Heart left ventricle (tissue), 16 donors: ENCODE measurements at regions not wholly inside any gene's neighbourhood (a gene's known extent, or its start where the extent isn't known, plus 50 kb on each side); places are given as distances from the start of the nearest gene placed in this dataset.

ENCODE experiments used
- ATAC-seq, 4 donors: fragments of 200-7000 bp; cut with Tn5 transposase; one replicate each; pipeline ENCODE4 v1.9.1; 2020 to 2022; ENCODE audit warnings: moderate library complexity in 4 of 4, mild to moderate bottlenecking in 3 of 4, moderate number of reproducible peaks in 1 of 4
- DNase-seq, 5 donors: peaks; one replicate each; pipeline ENCODE4 v3.0.0-alpha.2; 2020
- H3K27ac ChIP-seq, 12 donors: fragments of 200-600 bp; sonication (generic) in 4 of 12; one replicate each; pipeline versions ENCODE4 v1.5.0 to v1.8.0; 2016 to 2022; ENCODE audit warnings: mild to moderate bottlenecking in 2 of 12
- H3K27me3 ChIP-seq, 9 donors: fragments of 200-600 bp; sonication (generic) in 2 of 9; one replicate each; pipeline versions ENCODE4 v1.5.1 to v1.8.0; 2016 to 2022; ENCODE audit warnings: mild to moderate bottlenecking in 3 of 9
- H3K36me3 ChIP-seq, 9 donors: fragments of 200-600 bp; sonication (generic) in 2 of 9; one replicate each; pipeline versions ENCODE4 v1.5.0 to v1.8.0; 2018 to 2022; ENCODE audit warnings: mild to moderate bottlenecking in 2 of 9
- H3K4me1 ChIP-seq, 12 donors: fragments of 200-600 bp; sonication (generic) in 4 of 12; one replicate each; pipeline versions ENCODE4 v1.5.0 to v1.8.0; 2016 to 2022; ENCODE audit warnings: mild to moderate bottlenecking in 3 of 12
- H3K4me3 ChIP-seq, 12 donors: fragments of 200-600 bp; sonication (generic) in 4 of 12; one replicate each; pipeline versions ENCODE4 v1.5.0 to v1.8.0; 2017 to 2022; ENCODE audit warnings: mild to moderate bottlenecking in 9 of 12, moderate library complexity in 4 of 12
- H3K9me3 ChIP-seq, 12 donors: fragments of 200-600 bp; sonication (generic) in 4 of 12; one replicate each; pipeline versions ENCODE4 v1.5.0 to v1.8.0; 2016 to 2022; ENCODE audit warnings: mild to moderate bottlenecking in 1 of 12
- POLR2A ChIP-seq, 2 donors: fragments of 450-650 bp; IDR thresholded peaks; one replicate each; pipeline ENCODE4 v1.6.1; 2017; ENCODE audit warnings: antibody characterized with exemption in 2 of 2, mild to moderate bottlenecking in 2 of 2, moderate library complexity in 2 of 2
- WGBS, 4 donors: extraction: QIAGEN DNeasy Blood & Tissue Kit in 2 of 4; methylation state at CpG; one replicate each; pipeline versions ENCODE4 v1.1.5 to v1.1.7; 2013 to 2018; 5-methylcytosine and 5-hydroxymethylcytosine counted together
- intact Hi-C, 10 donors: fragments of 100-400 bp; cut with DNase I; formaldehyde crosslinking; loops; one replicate each; pipeline versions ENCODE4 v1.11.1 to v1.14.2; 2022
- TF ChIP-seq, protein P1 (sequence below), 12 donors: fragments of 200-600 bp; sonication (generic) in 4 of 12; IDR thresholded peaks; one replicate each; pipeline versions ENCODE4 v1.5.0 to v1.8.0; 2018 to 2022; ENCODE audit warnings: antibody characterized with exemption in 12 of 12, mild to moderate bottlenecking in 5 of 12
- donor health status: ischemic (EF 13 %, LVEDD 7.1; RV severe dilation, severe dysfunction).
- donor health status: healthy with polysubstance abuse.
- donor health status: DM: no; HTN: yes; CAD: no.
- donor health status: DM: no; HTN: no; CAD: no.
- donor health status: ischemic (EF 25% LVEDD 6.9; RV normal size, moderate dysfunction).
- donor health status: ischemic (EF 25% LVEDD 5.7; RV mildly dilated, moderate dysfunction).
- donor health status: healthy.
- donor health status: DM: yes; HTN: yes; CAD: no.
- donor health status: ischemic (EF 35%, LVEDD 5.7; RV mildly dilated, moderate dysfunction).
- donor health status: nonischemic (EF 11% LVEDD 7.7; RV severe dilation, severe dysfunction).
- donor health status: DM: yes; HTN: yes; CAD: no.
- donor health status: PGD.
- donor health status: ischemic (EF 29% LVEDD 5.4; RV normal size, mild dysfunction).
- donor health status: nonischemic (EF 23%, LVEDD 6.1; RV moderate dilation, normal function).

- DNase-seq (no peak), ATAC-seq (no peak)
- TF ChIP-seq, protein P1, sequence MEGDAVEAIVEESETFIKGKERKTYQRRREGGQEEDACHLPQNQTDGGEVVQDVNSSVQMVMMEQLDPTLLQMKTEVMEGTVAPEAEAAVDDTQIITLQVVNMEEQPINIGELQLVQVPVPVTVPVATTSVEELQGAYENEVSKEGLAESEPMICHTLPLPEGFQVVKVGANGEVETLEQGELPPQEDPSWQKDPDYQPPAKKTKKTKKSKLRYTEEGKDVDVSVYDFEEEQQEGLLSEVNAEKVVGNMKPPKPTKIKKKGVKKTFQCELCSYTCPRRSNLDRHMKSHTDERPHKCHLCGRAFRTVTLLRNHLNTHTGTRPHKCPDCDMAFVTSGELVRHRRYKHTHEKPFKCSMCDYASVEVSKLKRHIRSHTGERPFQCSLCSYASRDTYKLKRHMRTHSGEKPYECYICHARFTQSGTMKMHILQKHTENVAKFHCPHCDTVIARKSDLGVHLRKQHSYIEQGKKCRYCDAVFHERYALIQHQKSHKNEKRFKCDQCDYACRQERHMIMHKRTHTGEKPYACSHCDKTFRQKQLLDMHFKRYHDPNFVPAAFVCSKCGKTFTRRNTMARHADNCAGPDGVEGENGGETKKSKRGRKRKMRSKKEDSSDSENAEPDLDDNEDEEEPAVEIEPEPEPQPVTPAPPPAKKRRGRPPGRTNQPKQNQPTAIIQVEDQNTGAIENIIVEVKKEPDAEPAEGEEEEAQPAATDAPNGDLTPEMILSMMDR (IDR thresholded peaks at IDR 0.05), result no peak
- TF ChIP-seq POLR2A (IDR thresholded peaks at IDR 0.05), result no peak
- no peaks in the 10 kb centered on the region for H3K27me3 ChIP-seq
- WGBS, 4 donors, result 60 to 71% (median 63%) methylated on average over 8 of the region's 8 CpGs
- H3K4me1 ChIP-seq, result no peaks in the 10 kb centered on the region
- no peaks in the 10 kb centered on the region for H3K36me3 ChIP-seq
- intact Hi-C loops, result loop anchor here in 1 of 10 donors (10.0 kb wide), 1 partner anchor 302 kb away; no protein-coding TSS in a partner anchor
- no peak overlapping the region for H3K27ac ChIP-seq
- H3K9me3 ChIP-seq, result no peaks in the 10 kb centered on the region
- no peak overlapping the region for H3K4me3 ChIP-seq
Measured at GRCh38 chr3:71962561-71963240, 177.8 kb upstream of the PROK2 start.

GRCh38 chr3:71961891-71962290, 176.9 kb upstream of the PROK2 start:
- Histone ChIP-seq H3K4me3 (no peak overlapping the region), H3K4me1 (no peaks in the 10 kb centered on the region), H3K27ac (no peak overlapping the region), H3K27me3 (no peaks in the 10 kb centered on the region), H3K36me3 (no peaks in the 10 kb centered on the region), H3K9me3 (no peaks in the 10 kb centered on the region)
- intact Hi-C loops, result loop anchor here in 1 of 10 donors (10.0 kb wide), 1 partner anchor 303 kb away; no protein-coding TSS in a partner anchor
- DNase-seq (no peak), ATAC-seq (no peak)
- 55 to 86% (median 75%) methylated on average over 2 of the region's 2 CpGs for WGBS, 4 donors
- TF ChIP-seq POLR2A (IDR thresholded peaks at IDR 0.05), result no peak
- TF ChIP-seq, protein P1 (IDR thresholded peaks at IDR 0.05), result no peak

- Histone ChIP-seq H3K4me1 (peaks cover 0 to 1% (median 0%) of the 10 kb centered on the region in 12 donors), H3K27me3 (no peaks in the 10 kb centered on the region), H3K9me3 (no peaks in the 10 kb centered on the region), H3K36me3 (no peaks in the 10 kb centered on the region), H3K27ac (no peak overlapping the region), H3K4me3 (no peak overlapping the region)
- intact Hi-C loops, result loop anchor here in 1 of 10 donors (10.0 kb wide), 1 partner anchor 303 kb away; no protein-coding TSS in a partner anchor
- DNase-seq (no peak), ATAC-seq (no peak)
- TF ChIP-seq POLR2A (IDR thresholded peaks at IDR 0.05), result no peak
- TF ChIP-seq, protein P1 (IDR thresholded peaks at IDR 0.05), result no peak
- WGBS, 4 donors, result 88 to 97% (median 92%) methylated on average over 2 of the region's 2 CpGs
Measured at GRCh38 chr3:71961378-71961777, 176.4 kb upstream of the PROK2 start.

DNA sequence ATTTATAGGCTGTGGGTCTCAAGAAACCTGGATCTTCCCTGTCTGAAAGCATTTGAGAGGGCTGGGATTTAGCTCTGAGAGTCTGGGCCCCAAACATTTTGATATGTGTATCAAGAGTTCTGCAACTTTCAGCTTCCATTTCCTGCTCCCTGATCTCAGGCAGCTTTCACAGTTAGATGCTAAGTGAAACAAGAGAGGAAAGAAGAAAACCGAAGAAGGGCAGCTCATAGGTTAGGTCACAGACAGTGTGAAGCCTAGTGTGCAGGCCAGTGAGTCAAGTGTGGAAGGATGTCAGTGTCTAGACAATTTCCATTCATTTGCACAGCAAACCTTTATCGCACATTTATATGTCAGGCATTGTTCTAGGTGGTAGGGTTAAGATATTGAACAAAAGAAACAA, 173.6 kb upstream of the PROK2 start:
- DNase-seq (no peak), ATAC-seq (no peak)
- Histone ChIP-seq H3K27me3 (no peaks in the 10 kb centered on the region), H3K27ac (no peak overlapping the region), H3K9me3 (no peaks in the 10 kb centered on the region), H3K36me3 (no peaks in the 10 kb centered on the region), H3K4me3 (no peak overlapping the region), H3K4me1 (peaks cover 0 to 10% (median 5%) of the 10 kb centered on the region in 12 donors)
- no peak for TF ChIP-seq POLR2A (IDR thresholded peaks at IDR 0.05)
- TF ChIP-seq, protein P1 (IDR thresholded peaks at IDR 0.05), result no peak
- intact Hi-C loops, result loop anchor here (5.0 to 10.0 kb wide), 10 partner anchors 81 to 869 kb away; partner anchors contain the start of gene RYBP (in 3 of the 10)
- WGBS, 4 donors, result 71 to 87% (median 79%) methylated on average over 2 of the region's 2 CpGs
